HG03175 (cell line): ENCODE measurements at regions not wholly inside any gene's neighbourhood (a gene's known extent, or its start where the extent isn't known, plus 50 kb on each side); places are given as distances from the start of the nearest gene placed in this dataset.
A peak's percentile ranks its signal among the peaks of the same experiment; 100 is the strongest.
"Not testable (repeated sequence)": the region's sequence is repeated elsewhere in the genome, so short reads cannot be mapped to it uniquely, and the experiment has no call there.

Source experiments
- ATAC-seq: cut with Tn5 transposase; IDR thresholded peaks from one replicate; pipeline ENCODE4 v1.9.1; 2021; ENCODE audit warnings: mild to moderate bottlenecking, moderate library complexity; ENCODE audit not compliant: unreplicated experiment

GRCh38 chr6:4224067-4224978, 88.9 kb upstream of the ECI2 start:
- ATAC-seq: no peak

GRCh38 chr6:4220558-4220957, 85.2 kb upstream of the ECI2 start:
- ATAC-seq: no peak

- ATAC-seq: not testable (repeated sequence)
Measured at GRCh38 chr6:4218619-4219317, 83.4 kb upstream of the ECI2 start.

- ATAC-seq: no peak
Measured at GRCh38 chr6:4212588-4212987, 77.2 kb upstream of the ECI2 start.

- peak; percentile 65 for ATAC-seq
Measured at GRCh38 chr6:4210629-4211419, 75.4 kb upstream of the ECI2 start.

- no peak for ATAC-seq
Measured at GRCh38 chr6:4209196-4209595, 73.8 kb upstream of the ECI2 start.

GRCh38 chr6:4208158-4208557, 72.8 kb upstream of the ECI2 start:
- ATAC-seq: no peak

- not testable (repeated sequence) for ATAC-seq
Measured at GRCh38 chr6:4203642-4204417, 68.5 kb upstream of the ECI2 start.

GRCh38 chr6:4192627-4193026, 57.3 kb upstream of the ECI2 start:
- ATAC-seq: no peak

- ATAC-seq: no peak
Measured at GRCh38 chr6:4192173-4192572, 56.8 kb upstream of the ECI2 start.

- no peak for ATAC-seq
Measured at GRCh38 chr6:4191271-4191721, 55.9 kb upstream of the ECI2 start.

GRCh38 chr6:4189249-4189648, 53.9 kb upstream of the ECI2 start:
- ATAC-seq: no peak

- no peak for ATAC-seq
Measured at GRCh38 chr6:4188801-4189200, 53.4 kb upstream of the ECI2 start.

GRCh38 chr6:4187480-4187879, 52.1 kb upstream of the ECI2 start:
- no peak for ATAC-seq

GRCh38 chr6:4186385-4186784, 51.0 kb upstream of the ECI2 start:
- ATAC-seq: no peak

GRCh38 chr6:4185846-4186245, 50.5 kb upstream of the ECI2 start:
- no peak for ATAC-seq

- no peak for ATAC-seq
Measured at GRCh38 chr6:4185419-4185818, 50.0 kb upstream of the ECI2 start.
